ENCODE measurements at regions not wholly inside any gene's neighbourhood (a gene's known extent, or its start where the extent isn't known, plus 50 kb on each side); places are given as distances from the start of the nearest gene placed in this dataset.

- TF ChIP-seq, protein P1, sequence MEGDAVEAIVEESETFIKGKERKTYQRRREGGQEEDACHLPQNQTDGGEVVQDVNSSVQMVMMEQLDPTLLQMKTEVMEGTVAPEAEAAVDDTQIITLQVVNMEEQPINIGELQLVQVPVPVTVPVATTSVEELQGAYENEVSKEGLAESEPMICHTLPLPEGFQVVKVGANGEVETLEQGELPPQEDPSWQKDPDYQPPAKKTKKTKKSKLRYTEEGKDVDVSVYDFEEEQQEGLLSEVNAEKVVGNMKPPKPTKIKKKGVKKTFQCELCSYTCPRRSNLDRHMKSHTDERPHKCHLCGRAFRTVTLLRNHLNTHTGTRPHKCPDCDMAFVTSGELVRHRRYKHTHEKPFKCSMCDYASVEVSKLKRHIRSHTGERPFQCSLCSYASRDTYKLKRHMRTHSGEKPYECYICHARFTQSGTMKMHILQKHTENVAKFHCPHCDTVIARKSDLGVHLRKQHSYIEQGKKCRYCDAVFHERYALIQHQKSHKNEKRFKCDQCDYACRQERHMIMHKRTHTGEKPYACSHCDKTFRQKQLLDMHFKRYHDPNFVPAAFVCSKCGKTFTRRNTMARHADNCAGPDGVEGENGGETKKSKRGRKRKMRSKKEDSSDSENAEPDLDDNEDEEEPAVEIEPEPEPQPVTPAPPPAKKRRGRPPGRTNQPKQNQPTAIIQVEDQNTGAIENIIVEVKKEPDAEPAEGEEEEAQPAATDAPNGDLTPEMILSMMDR (IDR thresholded peaks at IDR 0.05 in 8 of 11, conservative IDR thresholded peaks at IDR 0.05 in 3 of 11) = no peak
- TF ChIP-seq POLR2A (IDR thresholded peaks at IDR 0.05) (no peak), POLR2AphosphoS5 (IDR thresholded peaks at IDR 0.05) (no peak)
Observed at GRCh38 chr1:222107975-222108374, 366.1 kb upstream of the DUSP10 start.
